ENCODE measurements at regions not wholly inside any gene's neighbourhood (a gene's known extent, or its start where the extent isn't known, plus 50 kb on each side); places are given as distances from the start of the nearest gene placed in this dataset.

- TF ChIP-seq CTCF (IDR thresholded peaks at IDR 0.05 in 4 of 5, conservative IDR thresholded peaks at IDR 0.05 in 1 of 5) (no peak), POLR2A (IDR thresholded peaks at IDR 0.05) (no peak)
Measured at GRCh38 chr12:39127401-39127800, 222.0 kb upstream of the CPNE8 start.

Measured in gastrocnemius medialis (tissue), 4 donors.